Neuronal stem cell (in vitro differentiated cells): ENCODE measurements at regions not wholly inside any gene's neighbourhood (a gene's known extent, or its start where the extent isn't known, plus 50 kb on each side); places are given as distances from the start of the nearest gene placed in this dataset.

Experiments
- DNase-seq: peaks from one replicate; pipeline ENCODE4 v3.0.0-alpha.2; 2013; ENCODE audit warnings: low spot score
- H2AFZ ChIP-seq: one replicate; pipeline ENCODE4 v1.6.1; 2013; ENCODE audit warnings: mild to moderate bottlenecking, low read length, inconsistent platforms
- H2AK5ac ChIP-seq: 2 replicates; pipeline ENCODE4 v1.6.1; 2013; ENCODE audit warnings: low read depth, mild to moderate bottlenecking, inconsistent platforms, low read length, moderate library complexity, mixed read lengths
- H2BK120ac ChIP-seq: 2 replicates; pipeline ENCODE4 v1.6.1; 2013; ENCODE audit warnings: low read depth, mild to moderate bottlenecking, inconsistent platforms, low read length, moderate library complexity, mixed read lengths
- H2BK12ac ChIP-seq: one replicate; pipeline ENCODE4 v1.6.1; 2013; ENCODE audit warnings: low read length, inconsistent platforms
- H2BK15ac ChIP-seq: 2 replicates; pipeline ENCODE4 v1.6.1; 2013; ENCODE audit warnings: mild to moderate bottlenecking, low read length, inconsistent platforms, mixed read lengths
- H2BK5ac ChIP-seq: one replicate; pipeline ENCODE4 v1.6.1; 2013; ENCODE audit warnings: inconsistent platforms, mild to moderate bottlenecking, low read length, moderate library complexity
- H3K14ac ChIP-seq: one replicate; pipeline ENCODE4 v1.6.1; 2013; ENCODE audit warnings: low read length, inconsistent platforms
- H3K18ac ChIP-seq: 2 replicates; pipeline ENCODE4 v1.6.1; 2013; ENCODE audit warnings: low read length, inconsistent platforms
- H3K23ac ChIP-seq: 2 replicates; pipeline ENCODE4 v1.6.1; 2013; ENCODE audit warnings: low read depth, mild to moderate bottlenecking, mixed read lengths, low read length, inconsistent platforms; ENCODE audit not compliant: poor library complexity
- H3K27ac ChIP-seq: replicated peaks from 3 replicates; pipeline ENCODE4 v1.5.1; 2013; ENCODE audit warnings: low read length, inconsistent platforms
- H3K27me3 ChIP-seq, 3 experiments: 2 replicates each; pipeline ENCODE4 v1.6.1; 2013; ENCODE audit warnings: low read length in 3 of 3, mild to moderate bottlenecking in 2 of 3, inconsistent platforms in 1 of 3, low read depth in 1 of 3, mixed read lengths in 1 of 3, moderate library complexity in 1 of 3; ENCODE audit not compliant: control insufficient read depth in 3 of 3, insufficient read depth in 3 of 3
- H3K36me3 ChIP-seq, 2 donors: replicated peaks in 1 of 2; 2 replicates each; pipeline ENCODE4 v1.6.1; 2013; ENCODE audit warnings: low read length in 2 of 2; ENCODE audit not compliant: control insufficient read depth in 2 of 2, insufficient read depth in 2 of 2
- H3K4ac ChIP-seq: 2 replicates; pipeline ENCODE4 v1.6.1; 2013; ENCODE audit warnings: inconsistent platforms, mild to moderate bottlenecking, low read length, moderate library complexity
- H3K4me1 ChIP-seq, 2 donors: 1 replicate in 1 of 2; 2 replicates in 1 of 2; pipeline ENCODE4 v1.6.1; 2013; ENCODE audit warnings: low read length in 2 of 2, low read depth in 1 of 2; ENCODE audit not compliant: control insufficient read depth in 2 of 2, insufficient read depth in 1 of 2
- H3K4me2 ChIP-seq: one replicate; pipeline ENCODE4 v1.6.1; 2013; ENCODE audit warnings: mild to moderate bottlenecking, low read length, inconsistent platforms; ENCODE audit not compliant: insufficient read depth, poor library complexity, severe bottlenecking
- H3K4me3 ChIP-seq, 2 donors: 2 replicates each; pipeline ENCODE4 v1.5.1; 2013; ENCODE audit warnings: low read length in 2 of 2, mild to moderate bottlenecking in 2 of 2, inconsistent platforms in 1 of 2, moderate library complexity in 1 of 2
- H3K79me1 ChIP-seq: one replicate; pipeline ENCODE4 v1.6.1; 2013; ENCODE audit warnings: low read depth, mild to moderate bottlenecking, inconsistent platforms, low read length, moderate library complexity
- H3K9ac ChIP-seq: one replicate; pipeline ENCODE4 v1.6.1; 2013; ENCODE audit warnings: mild to moderate bottlenecking, low read depth, low read length, inconsistent platforms; ENCODE audit not compliant: poor library complexity
- H3K9me3 ChIP-seq, 2 donors: replicated peaks in 1 of 2; 2 replicates each; pipeline versions ENCODE3 to v1.6.1; 2013; ENCODE audit warnings: low read length in 2 of 2, mild to moderate bottlenecking in 2 of 2, inconsistent platforms in 1 of 2, low read depth in 1 of 2, mixed read lengths in 1 of 2, moderate library complexity in 1 of 2; ENCODE audit not compliant: control insufficient read depth in 2 of 2, insufficient read depth in 1 of 2
- H4K8ac ChIP-seq: one replicate; pipeline ENCODE4 v1.6.1; 2013; ENCODE audit warnings: low read depth, mild to moderate bottlenecking, inconsistent platforms, low read length, moderate library complexity
- H4K91ac ChIP-seq: one replicate; pipeline ENCODE4 v1.6.1; 2013; ENCODE audit warnings: low read length, low read depth, mild to moderate bottlenecking, inconsistent platforms; ENCODE audit not compliant: poor library complexity
- WGBS, 2 donors: extraction: QIAGEN DNeasy Blood & Tissue Kit; methylation state at CpG; one replicate each; pipeline ENCODE4 v1.1.7; 2013; ENCODE audit warnings: missing lambda C conversion rate in 2 of 2, mixed read lengths in 1 of 2; ENCODE audit not compliant: insufficient read length in 2 of 2, insufficient replicate concordance in 1 of 2; ENCODE audit errors: extremely low coverage in 2 of 2; 5-methylcytosine and 5-hydroxymethylcytosine counted together

GRCh38 chr1:98047171-98047570 is 126.3 kb upstream of the DPYD start:
- Histone ChIP-seq H3K18ac (no peak overlapping the region), H3K9ac (no peak overlapping the region), H2BK15ac (no peak overlapping the region), H3K9me3 (no peaks in the 10 kb centered on the region), H2AFZ (no peak overlapping the region), H2BK12ac (no peak overlapping the region), H3K23ac (no peak overlapping the region), H2BK5ac (no peak overlapping the region), H2BK120ac (no peak overlapping the region), H3K4me2 (no peak overlapping the region), H4K91ac (no peak overlapping the region), H3K79me1 (no peaks in the 10 kb centered on the region), H3K4ac (no peak overlapping the region), H4K8ac (no peak overlapping the region), H3K4me1 (peaks cover 6 to 9% of the 10 kb centered on the region in 2 donors), H3K36me3 (no peaks in the 10 kb centered on the region), H3K4me3 (no peak overlapping the region), H2AK5ac (no peak overlapping the region), H3K27me3 (peaks cover 5 to 40% (median 33%) of the 10 kb centered on the region in 3 experiments), H3K27ac (no peak overlapping the region), H3K14ac (no peak overlapping the region)
- DNase-seq = no peak
- WGBS, 2 donors = no CpG with 5 or more reads among the region's 1 CpG

- peak overlapping the region; percentile 50 for H3K23ac ChIP-seq
- H3K18ac ChIP-seq = peak overlapping the region; percentile 46
- no peak overlapping the region for H3K27ac ChIP-seq
- H3K14ac ChIP-seq = no peak overlapping the region
- H3K79me1 ChIP-seq = no peaks in the 10 kb centered on the region
- no peak overlapping the region for H2BK15ac ChIP-seq
- no peak overlapping the region for H2AK5ac ChIP-seq
- H2BK120ac ChIP-seq = no peak overlapping the region
- H4K8ac ChIP-seq = no peak overlapping the region
- H3K9me3 ChIP-seq = no peaks in the 10 kb centered on the region
- H3K27me3 ChIP-seq = peaks cover 5 to 40% (median 33%) of the 10 kb centered on the region in 3 experiments
- peak overlapping the region; percentile 67 to 81 for H3K4me3 ChIP-seq
- no CpG with 5 or more reads among the region's 51 CpGs for WGBS, 2 donors
- peak overlapping the region; percentile 96 for H3K4me2 ChIP-seq
- DNase-seq = no peak
- H3K4ac ChIP-seq = no peak overlapping the region
- H2BK5ac ChIP-seq = no peak overlapping the region
- peak overlapping the region; percentile 51 for H3K9ac ChIP-seq
- no peak overlapping the region for H2BK12ac ChIP-seq
- H3K4me1 ChIP-seq = peaks cover 6 to 9% of the 10 kb centered on the region in 2 donors
- no peak overlapping the region for H4K91ac ChIP-seq
- H2AFZ ChIP-seq = peak overlapping the region; percentile 93
- no peaks in the 10 kb centered on the region for H3K36me3 ChIP-seq
These were observed 125.2 kb upstream of the DPYD start for GRCh38 chr1:98045767-98046641.

- H3K9ac ChIP-seq = peak overlapping the region; percentile 51
- no peak overlapping the region for H3K23ac ChIP-seq
- no peak overlapping the region for H2BK5ac ChIP-seq
- H3K4me3 ChIP-seq = peak overlapping the region; percentile 67 to 81
- H3K36me3 ChIP-seq = no peaks in the 10 kb centered on the region
- no peak overlapping the region for H3K14ac ChIP-seq
- H3K4ac ChIP-seq = no peak overlapping the region
- H3K4me1 ChIP-seq = peaks cover 6 to 9% of the 10 kb centered on the region in 2 donors
- H3K27me3 ChIP-seq = peaks cover 5 to 40% (median 33%) of the 10 kb centered on the region in 3 experiments
- H2AK5ac ChIP-seq = no peak overlapping the region
- H3K4me2 ChIP-seq = peak overlapping the region; percentile 96
- peak overlapping the region; percentile 46 for H3K18ac ChIP-seq
- no peak for DNase-seq
- H3K9me3 ChIP-seq = no peaks in the 10 kb centered on the region
- no peaks in the 10 kb centered on the region for H3K79me1 ChIP-seq
- H2AFZ ChIP-seq = peak overlapping the region; percentile 93
- H3K27ac ChIP-seq = no peak overlapping the region
- H2BK15ac ChIP-seq = no peak overlapping the region
- H2BK120ac ChIP-seq = no peak overlapping the region
- no peak overlapping the region for H4K91ac ChIP-seq
- no peak overlapping the region for H2BK12ac ChIP-seq
- H4K8ac ChIP-seq = no peak overlapping the region
- no CpG with 5 or more reads among the region's 48 CpGs for WGBS, 2 donors
These were observed 124.5 kb upstream of the DPYD start for GRCh38 chr1:98045211-98045766.

GRCh38 chr1:98044766-98045165 is 123.9 kb upstream of the DPYD start:
- no peak overlapping the region for H2AK5ac ChIP-seq
- no peak overlapping the region for H2BK12ac ChIP-seq
- no peaks in the 10 kb centered on the region for H3K79me1 ChIP-seq
- H3K23ac ChIP-seq = no peak overlapping the region
- H2BK120ac ChIP-seq = no peak overlapping the region
- no peak overlapping the region for H4K8ac ChIP-seq
- no peak for DNase-seq
- H3K27ac ChIP-seq = no peak overlapping the region
- H3K4me3 ChIP-seq = peak overlapping the region; percentile 63 to 67
- H3K36me3 ChIP-seq = no peaks in the 10 kb centered on the region
- H2AFZ ChIP-seq = peak overlapping the region; percentile 93
- H3K4me2 ChIP-seq = peak overlapping the region; percentile 96
- H3K14ac ChIP-seq = no peak overlapping the region
- no peak overlapping the region for H3K9ac ChIP-seq
- H3K27me3 ChIP-seq = peaks cover 5 to 39% (median 33%) of the 10 kb centered on the region in 3 experiments
- H2BK5ac ChIP-seq = no peak overlapping the region
- no CpG with 5 or more reads among the region's 16 CpGs for WGBS, 2 donors
- no peak overlapping the region for H3K4ac ChIP-seq
- H3K18ac ChIP-seq = no peak overlapping the region
- H2BK15ac ChIP-seq = no peak overlapping the region
- H4K91ac ChIP-seq = no peak overlapping the region
- H3K4me1 ChIP-seq = peaks cover 6 to 9% of the 10 kb centered on the region in 2 donors
- H3K9me3 ChIP-seq = no peaks in the 10 kb centered on the region
